Stimulated activated naive CD8-positive, alpha-beta T cell treated with anti-CD3 and anti-CD28 coated beads, Interleukin-15, Interleukin-2, amounts not matched to agents 100 ng/mL and 50 ng/mL, for 24 hours (primary cell): ENCODE measurements at regions not wholly inside any gene's neighbourhood (a gene's known extent, or its start where the extent isn't known, plus 50 kb on each side); places are given as distances from the start of the nearest gene placed in this dataset.

Experiments used
- H3K27ac Mint-ChIP-seq: one replicate; pipeline ENCODE4 v1.8.0; 2021; ENCODE audit warnings: mild to moderate bottlenecking, mixed read lengths
- H3K27me3 Mint-ChIP-seq: one replicate; pipeline ENCODE4 v1.8.0; 2021; ENCODE audit warnings: mixed read lengths
- H3K36me3 Mint-ChIP-seq: one replicate; pipeline ENCODE4 v1.8.0; 2021; ENCODE audit warnings: low read depth, mixed read lengths
- H3K4me1 Mint-ChIP-seq: one replicate; pipeline ENCODE4 v1.8.0; 2021; ENCODE audit warnings: low read depth, mixed read lengths
- H3K4me3 Mint-ChIP-seq: one replicate; pipeline ENCODE4 v1.8.0; 2021; ENCODE audit warnings: mild to moderate bottlenecking, mixed read lengths
- H3K9me3 Mint-ChIP-seq: one replicate; pipeline ENCODE4 v1.8.0; 2021; ENCODE audit warnings: mixed read lengths

DNA sequence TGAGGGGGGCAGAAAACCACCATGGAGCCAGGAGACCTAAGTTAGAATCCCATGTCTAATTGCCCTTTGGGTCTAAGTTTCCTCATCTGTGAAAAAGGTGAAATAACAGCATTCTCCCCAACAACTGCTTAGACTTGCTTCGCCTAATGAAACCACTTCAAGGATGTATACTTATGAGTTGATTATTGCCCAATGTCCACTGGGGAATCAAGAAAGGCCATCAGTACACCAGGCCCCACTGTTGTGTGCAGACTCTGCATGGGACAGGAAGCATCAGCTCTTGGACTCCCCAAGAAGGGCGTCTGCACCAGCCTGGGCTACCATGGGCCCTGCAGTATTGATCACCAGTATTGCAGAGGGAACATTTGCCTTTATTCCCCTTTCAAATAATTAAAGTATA lies 189.6 kb downstream of the MAFB start:
- Mint-ChIP-seq H3K9me3 (peaks cover 3% of the 10 kb centered on the region), H3K4me1 (no peaks in the 10 kb centered on the region), H3K36me3 (no peaks in the 10 kb centered on the region), H3K27ac (no peak overlapping the region), H3K27me3 (peaks cover 5% of the 10 kb centered on the region), H3K4me3 (no peak overlapping the region)

DNA sequence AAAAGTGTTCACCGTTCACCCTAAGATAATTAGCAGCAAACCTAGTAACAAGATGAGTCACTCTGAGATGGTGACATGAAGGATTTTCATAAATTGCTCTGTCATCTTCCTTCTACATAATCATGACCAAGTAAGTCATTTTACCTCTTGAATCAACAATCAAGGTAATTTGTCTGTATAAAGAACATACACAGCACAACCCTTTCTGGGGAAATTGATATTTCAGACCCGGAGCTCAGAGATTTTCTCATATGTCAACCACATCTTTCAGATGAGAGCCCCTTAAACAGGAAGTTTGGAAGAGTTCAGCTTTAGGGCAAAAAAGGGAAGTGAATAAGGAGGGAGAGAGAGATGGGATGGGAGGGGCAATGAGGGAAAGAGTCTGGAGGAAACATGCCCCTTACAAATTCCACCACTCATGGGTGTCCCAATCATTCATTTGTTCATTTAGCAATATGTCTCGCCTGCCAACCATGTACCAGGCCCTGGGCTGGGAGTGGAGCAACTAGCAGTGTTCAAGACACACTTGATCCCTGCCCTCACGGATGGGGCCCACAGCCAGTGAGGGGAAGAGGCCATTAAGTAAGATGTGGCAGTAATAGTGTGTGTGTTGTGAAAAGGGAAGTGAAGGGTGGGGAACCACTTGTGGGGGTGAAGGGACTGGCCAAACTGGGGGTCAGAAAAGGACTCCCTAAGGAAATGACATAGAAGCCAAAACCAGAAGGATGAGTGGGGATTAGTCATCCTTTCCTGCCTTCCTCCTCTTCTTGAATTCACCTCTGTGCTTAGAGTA lies 190.9 kb downstream of the MAFB start:
- Mint-ChIP-seq H3K27me3 (peaks cover 5% of the 10 kb centered on the region), H3K36me3 (no peaks in the 10 kb centered on the region), H3K4me3 (no peak overlapping the region), H3K9me3 (peaks cover 3% of the 10 kb centered on the region), H3K4me1 (no peaks in the 10 kb centered on the region), H3K27ac (no peak overlapping the region)

DNA sequence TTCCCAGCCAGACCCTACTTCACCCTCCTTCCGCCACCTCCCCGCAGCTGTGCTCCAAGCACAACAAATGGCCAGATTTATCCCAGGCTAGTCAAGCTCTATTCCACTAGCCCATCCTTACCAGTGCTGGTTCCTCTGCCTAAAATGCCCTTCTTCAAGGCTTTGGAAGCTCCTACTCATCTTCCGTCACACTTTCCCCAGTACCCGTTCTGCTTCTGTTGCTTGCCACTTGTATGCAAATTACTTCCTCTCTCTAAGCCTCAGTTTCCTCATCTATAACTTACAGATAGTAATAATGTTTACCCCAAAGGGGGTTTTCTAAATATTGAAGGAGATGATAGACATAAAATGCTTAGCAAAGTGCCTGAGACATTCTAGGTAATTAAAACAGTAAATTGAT lies 193.1 kb downstream of the MAFB start:
- H3K27me3 Mint-ChIP-seq: peaks cover 5% of the 10 kb centered on the region
- no peaks in the 10 kb centered on the region for H3K4me1 Mint-ChIP-seq
- no peak overlapping the region for H3K27ac Mint-ChIP-seq

DNA sequence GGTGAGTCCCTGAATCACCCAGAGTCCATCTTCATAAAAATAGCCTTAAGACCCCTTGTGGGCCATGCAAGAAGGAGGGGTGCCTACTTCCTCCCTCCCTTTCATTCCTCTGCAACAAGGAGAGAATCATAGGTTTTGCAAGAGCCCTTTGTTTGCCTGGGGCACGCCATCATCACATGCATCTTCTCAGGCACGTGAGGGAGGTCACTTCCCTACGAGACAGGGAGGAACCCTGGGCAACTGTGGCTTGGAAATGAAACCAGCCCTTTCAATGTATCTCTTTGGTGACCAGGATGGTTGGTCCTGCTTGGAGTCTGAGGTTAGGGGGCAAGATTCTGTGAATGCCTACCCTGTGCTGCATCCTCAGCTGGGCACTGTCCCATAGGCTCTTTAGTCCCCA lies 194.8 kb downstream of the MAFB start:
- Mint-ChIP-seq H3K27me3 (peaks cover 5% of the 10 kb centered on the region), H3K4me3 (no peak overlapping the region), H3K9me3 (peaks cover 3% of the 10 kb centered on the region), H3K36me3 (no peaks in the 10 kb centered on the region), H3K27ac (no peak overlapping the region), H3K4me1 (no peaks in the 10 kb centered on the region)

More for the DNA sequence above, 193.1 kb downstream of the MAFB start:
- Mint-ChIP-seq H3K36me3 (no peaks in the 10 kb centered on the region), H3K4me3 (no peak overlapping the region), H3K9me3 (peaks cover 3% of the 10 kb centered on the region)

DNA sequence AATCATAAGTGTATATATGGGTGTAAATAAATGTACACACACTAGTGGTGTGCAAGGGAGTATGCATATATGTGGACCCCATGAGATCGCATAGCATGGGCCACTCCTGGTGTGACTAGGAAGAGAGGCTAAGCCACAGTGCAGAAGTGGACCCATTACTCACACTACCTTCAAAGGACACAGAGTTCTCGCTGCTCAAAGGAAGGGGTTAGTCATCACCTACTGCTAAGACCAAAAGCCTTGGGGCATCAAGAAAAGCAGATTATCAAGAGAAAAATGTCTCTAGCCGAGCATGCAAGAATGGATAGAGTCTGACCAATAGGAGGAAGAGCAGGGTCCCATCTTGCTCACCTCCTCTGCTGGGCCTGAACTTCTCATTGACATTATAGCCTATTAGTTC lies 195.5 kb downstream of the MAFB start:
- Mint-ChIP-seq H3K36me3 (no peaks in the 10 kb centered on the region), H3K9me3 (peaks cover 3% of the 10 kb centered on the region), H3K27me3 (peaks cover under 1% of the 10 kb centered on the region), H3K27ac (no peak overlapping the region), H3K4me3 (no peak overlapping the region), H3K4me1 (no peaks in the 10 kb centered on the region)

DNA sequence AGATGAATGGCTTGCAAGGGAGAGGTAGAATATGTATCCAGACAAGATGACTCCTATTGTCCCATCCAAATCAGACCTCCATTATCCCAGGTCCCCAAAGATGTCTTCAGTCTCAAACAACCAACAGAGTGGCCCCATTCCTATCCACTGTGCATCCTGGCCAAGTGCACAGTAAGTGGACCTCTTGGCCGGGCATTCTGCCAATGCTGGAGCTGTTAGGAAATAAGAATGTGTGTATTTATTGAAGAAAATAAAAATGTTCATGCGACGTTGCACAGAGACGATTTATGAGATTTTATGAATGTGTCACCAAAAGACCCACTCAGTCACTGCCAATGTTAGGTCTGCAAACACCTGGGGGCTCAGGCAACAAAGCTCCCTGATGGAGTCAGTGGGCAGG lies 196.0 kb downstream of the MAFB start:
- Mint-ChIP-seq H3K4me3 (no peak overlapping the region), H3K4me1 (no peaks in the 10 kb centered on the region), H3K27me3 (no peaks in the 10 kb centered on the region)

DNA sequence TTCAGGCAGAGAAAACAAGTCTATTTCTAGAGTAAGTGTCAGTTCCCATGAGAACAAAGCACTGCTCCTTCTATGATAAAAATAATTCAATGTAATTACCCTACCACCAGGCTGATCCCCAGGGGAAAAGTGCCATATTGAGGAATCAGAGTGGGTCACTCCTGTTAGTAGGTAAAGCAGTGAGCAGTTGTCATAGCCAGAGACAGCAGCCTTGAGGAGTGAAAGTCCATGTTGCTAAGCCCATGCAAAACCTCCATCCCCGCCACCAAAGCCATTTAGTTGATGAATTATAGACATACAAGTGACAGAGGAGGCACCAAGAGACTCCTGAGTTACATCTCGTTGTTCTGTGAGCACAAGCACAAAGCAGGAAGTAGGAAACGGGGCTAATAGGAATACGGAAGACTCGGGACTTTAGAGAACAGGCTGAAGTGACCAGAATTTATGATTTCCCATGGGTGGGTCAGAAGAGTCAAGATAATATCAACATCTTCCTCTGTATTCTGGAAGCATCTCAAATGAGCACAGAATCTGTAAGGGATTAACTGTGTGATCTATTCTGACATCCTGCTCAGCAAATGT lies 197.9 kb downstream of the MAFB start:
- H3K27ac Mint-ChIP-seq: no peak overlapping the region
- no peaks in the 10 kb centered on the region for H3K27me3 Mint-ChIP-seq
- no peaks in the 10 kb centered on the region for H3K36me3 Mint-ChIP-seq
- no peak overlapping the region for H3K4me3 Mint-ChIP-seq
- H3K9me3 Mint-ChIP-seq: peaks cover 3% of the 10 kb centered on the region
- H3K4me1 Mint-ChIP-seq: no peaks in the 10 kb centered on the region

More for the DNA sequence above, 196.0 kb downstream of the MAFB start:
- no peak overlapping the region for H3K27ac Mint-ChIP-seq
- peaks cover 3% of the 10 kb centered on the region for H3K9me3 Mint-ChIP-seq
- H3K36me3 Mint-ChIP-seq: no peaks in the 10 kb centered on the region

DNA sequence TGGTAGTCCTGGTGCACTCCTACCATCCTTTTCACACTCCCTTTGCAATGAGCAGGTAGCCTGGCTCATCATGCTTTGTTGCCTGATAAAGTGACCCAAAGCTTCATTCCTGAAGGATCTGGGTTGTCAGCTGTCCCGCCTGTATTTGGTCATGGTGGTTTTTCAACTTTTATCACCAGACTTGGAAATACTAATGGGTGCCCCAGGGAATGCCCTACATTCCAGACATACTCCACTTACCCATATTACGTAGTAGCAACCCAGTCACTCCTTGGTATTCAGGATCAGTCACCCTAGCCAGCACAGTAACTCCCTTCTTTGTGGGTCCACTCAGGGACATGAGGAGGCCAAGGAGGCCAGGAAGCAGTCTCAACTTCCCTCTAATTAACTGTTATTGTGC lies 199.2 kb downstream of the MAFB start:
- H3K27me3 Mint-ChIP-seq: no peaks in the 10 kb centered on the region
- no peaks in the 10 kb centered on the region for H3K36me3 Mint-ChIP-seq

DNA sequence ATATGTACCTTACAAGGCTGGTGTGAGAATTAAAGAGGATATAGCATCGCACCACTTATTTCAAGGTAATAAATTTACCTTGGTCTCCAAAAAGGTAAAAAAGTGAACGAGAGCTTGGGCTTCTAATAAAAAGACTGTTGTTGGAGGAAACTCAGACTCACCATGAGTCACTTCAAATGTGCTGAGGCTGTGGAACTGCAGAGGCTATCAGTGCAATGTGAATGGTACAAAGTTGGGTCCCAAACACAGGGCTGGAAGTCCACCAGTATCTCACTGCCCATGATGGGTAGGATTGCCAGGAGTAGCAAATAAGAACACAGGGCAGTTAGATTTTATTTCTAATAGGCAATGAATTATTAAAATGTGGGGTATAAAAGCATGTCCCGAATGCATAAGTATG lies 200.6 kb downstream of the MAFB start:
- no peak overlapping the region for H3K27ac Mint-ChIP-seq
- H3K36me3 Mint-ChIP-seq: no peaks in the 10 kb centered on the region
- no peak overlapping the region for H3K4me3 Mint-ChIP-seq
- H3K27me3 Mint-ChIP-seq: peaks cover 10% of the 10 kb centered on the region
- H3K9me3 Mint-ChIP-seq: no peaks in the 10 kb centered on the region
- H3K4me1 Mint-ChIP-seq: no peaks in the 10 kb centered on the region

More for the DNA sequence above, 199.2 kb downstream of the MAFB start:
- Mint-ChIP-seq H3K27ac (no peak overlapping the region), H3K4me1 (no peaks in the 10 kb centered on the region), H3K4me3 (no peak overlapping the region), H3K9me3 (no peaks in the 10 kb centered on the region)

DNA sequence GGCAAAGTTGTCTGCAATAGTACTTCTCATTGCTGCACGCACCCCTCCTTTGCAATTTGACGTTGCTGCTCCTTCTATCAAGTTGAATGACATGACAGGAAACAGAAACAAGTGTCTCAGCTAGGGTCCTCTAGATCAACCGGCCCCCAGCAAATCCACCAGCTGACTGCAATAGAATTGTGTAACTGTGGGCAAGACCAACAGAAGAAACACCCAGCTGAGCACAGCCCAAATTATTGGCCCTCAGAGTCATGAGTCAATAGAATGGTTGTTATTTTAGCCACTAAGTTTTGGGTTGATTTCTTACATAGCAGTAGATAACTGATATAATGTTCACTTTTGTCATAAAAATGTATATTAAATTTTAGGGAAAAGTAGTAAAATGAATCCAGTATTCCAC lies 202.7 kb downstream of the MAFB start:
- H3K4me3 Mint-ChIP-seq: no peak overlapping the region
- H3K4me1 Mint-ChIP-seq: no peaks in the 10 kb centered on the region
- peaks cover 11% of the 10 kb centered on the region for H3K27me3 Mint-ChIP-seq
- H3K9me3 Mint-ChIP-seq: no peaks in the 10 kb centered on the region
- H3K27ac Mint-ChIP-seq: no peak overlapping the region
- no peaks in the 10 kb centered on the region for H3K36me3 Mint-ChIP-seq

DNA sequence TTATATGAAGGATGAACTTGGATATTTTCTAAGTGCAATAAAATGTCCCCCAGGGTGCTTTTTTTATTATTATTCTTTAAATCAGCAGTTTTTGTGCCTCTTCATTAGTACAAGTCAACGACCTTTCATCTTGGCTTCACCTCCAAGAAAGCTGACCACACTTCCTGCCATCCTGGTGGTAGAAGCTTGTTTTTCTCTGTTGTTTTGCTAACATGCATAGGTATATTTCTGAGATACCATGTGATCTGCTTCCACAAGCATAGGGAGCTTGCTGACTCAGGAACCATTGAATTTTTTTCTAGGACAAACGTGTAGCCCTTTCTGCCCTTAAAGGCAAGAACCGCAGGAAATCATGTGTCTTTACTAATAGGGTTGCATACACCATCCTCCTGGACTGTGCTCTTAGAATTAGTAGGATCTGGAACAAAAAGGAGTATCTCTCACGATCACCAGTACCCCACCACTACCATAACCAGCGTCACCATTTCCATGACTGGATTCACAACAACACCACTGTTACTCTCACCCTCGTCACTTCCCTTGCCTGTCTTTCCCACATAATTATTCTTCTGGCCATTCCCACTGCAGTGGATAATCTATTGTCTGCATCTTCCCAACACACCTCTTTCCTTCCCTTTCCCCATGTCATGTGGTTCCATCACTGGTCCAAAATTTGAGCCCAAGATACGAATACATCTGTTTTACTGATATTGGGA lies 207.1 kb downstream of the MAFB start:
- no peak overlapping the region for H3K4me3 Mint-ChIP-seq
- H3K27ac Mint-ChIP-seq: no peak overlapping the region
- H3K9me3 Mint-ChIP-seq: no peaks in the 10 kb centered on the region
- peaks cover 11% of the 10 kb centered on the region for H3K27me3 Mint-ChIP-seq
- H3K36me3 Mint-ChIP-seq: no peaks in the 10 kb centered on the region
- H3K4me1 Mint-ChIP-seq: no peaks in the 10 kb centered on the region

DNA sequence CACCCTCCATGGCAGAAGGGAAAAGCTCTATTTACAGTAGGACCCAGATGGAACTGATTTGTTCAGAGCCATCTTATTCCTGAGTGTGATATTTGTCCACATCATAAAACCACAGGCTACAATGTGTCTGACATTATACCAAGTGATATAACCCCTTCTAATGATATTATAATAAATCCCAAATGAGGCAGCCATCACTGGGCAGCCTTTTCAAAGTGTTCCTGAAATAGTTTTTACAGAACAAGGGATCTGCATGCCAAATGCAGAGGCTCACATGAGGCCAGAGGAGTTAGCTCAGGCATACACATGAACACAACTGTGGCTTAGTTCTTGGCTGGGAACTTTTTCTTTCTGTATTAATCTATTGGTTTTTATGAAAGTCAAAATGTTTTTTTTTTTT lies 207.7 kb downstream of the MAFB start:
- Mint-ChIP-seq H3K9me3 (no peaks in the 10 kb centered on the region), H3K27me3 (peaks cover 14% of the 10 kb centered on the region), H3K36me3 (no peaks in the 10 kb centered on the region), H3K4me3 (no peak overlapping the region), H3K27ac (no peak overlapping the region), H3K4me1 (no peaks in the 10 kb centered on the region)

DNA sequence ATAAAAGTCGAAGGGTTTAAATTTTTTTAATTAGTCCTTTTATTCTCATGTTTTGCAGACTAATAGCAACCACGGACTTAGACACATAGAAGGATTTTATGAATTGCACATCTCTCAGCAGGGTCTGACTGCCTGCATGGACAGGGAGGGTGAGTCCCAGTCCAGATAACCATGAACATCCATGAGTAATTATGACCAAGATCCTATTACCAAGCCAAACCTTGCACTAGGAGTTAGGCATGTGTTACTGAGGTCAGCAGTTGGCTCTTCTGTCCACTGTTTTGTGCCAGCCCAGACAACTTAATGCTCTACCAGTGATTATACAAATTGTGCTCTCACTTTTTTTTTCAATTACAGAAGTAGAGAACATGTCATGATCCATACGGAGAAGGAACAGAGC lies 211.2 kb downstream of the MAFB start:
- no peaks in the 10 kb centered on the region for H3K4me1 Mint-ChIP-seq
- no peak overlapping the region for H3K27ac Mint-ChIP-seq
- no peaks in the 10 kb centered on the region for H3K36me3 Mint-ChIP-seq
- no peak overlapping the region for H3K4me3 Mint-ChIP-seq
- no peaks in the 10 kb centered on the region for H3K9me3 Mint-ChIP-seq
- H3K27me3 Mint-ChIP-seq: peaks cover 4% of the 10 kb centered on the region

DNA sequence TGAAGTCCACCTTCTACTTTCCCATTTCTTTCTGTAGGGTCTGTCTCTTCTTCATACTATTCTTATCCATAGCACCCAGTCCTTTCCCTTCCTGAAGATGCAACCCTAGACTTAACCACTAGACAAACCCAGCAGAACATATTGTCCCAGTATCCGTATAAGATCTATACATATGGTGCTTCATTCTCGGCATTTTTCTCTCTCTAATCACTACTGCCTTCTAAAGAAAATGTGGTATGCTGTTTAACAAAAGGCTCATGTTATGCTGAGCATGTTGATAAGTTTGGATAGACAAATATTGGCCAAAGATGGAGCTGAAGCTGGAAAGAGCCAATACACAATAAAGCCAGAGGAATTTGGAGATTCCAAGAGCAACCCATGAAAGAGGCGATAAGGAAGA lies 212.6 kb downstream of the MAFB start:
- Mint-ChIP-seq H3K9me3 (no peaks in the 10 kb centered on the region), H3K4me1 (no peaks in the 10 kb centered on the region), H3K27me3 (peaks cover 4% of the 10 kb centered on the region), H3K27ac (no peak overlapping the region), H3K4me3 (no peak overlapping the region), H3K36me3 (no peaks in the 10 kb centered on the region)

DNA sequence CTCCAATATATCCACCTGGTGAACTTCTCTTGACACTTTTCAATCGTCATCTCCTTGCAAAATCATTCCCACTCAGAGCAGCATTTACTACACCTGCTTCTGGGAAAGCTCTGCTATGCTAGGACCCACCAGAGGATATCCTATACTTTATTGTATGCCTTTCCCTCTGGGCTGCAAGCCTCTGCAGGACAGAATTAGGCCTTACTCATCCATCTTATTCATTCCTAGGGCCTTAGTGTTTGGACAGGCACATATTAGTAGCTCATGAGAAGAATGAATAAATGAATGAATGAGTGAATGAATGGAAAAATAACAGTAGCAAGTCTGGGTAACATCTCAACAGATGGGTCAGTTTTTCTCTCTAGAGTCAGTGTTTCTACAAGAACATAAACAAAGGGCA lies 216.1 kb downstream of the MAFB start:
- Mint-ChIP-seq H3K4me1 (no peaks in the 10 kb centered on the region), H3K27ac (no peak overlapping the region), H3K36me3 (no peaks in the 10 kb centered on the region), H3K4me3 (no peak overlapping the region), H3K9me3 (no peaks in the 10 kb centered on the region), H3K27me3 (peaks cover 4% of the 10 kb centered on the region)
